GM21717 (cell line): ENCODE measurements at regions not wholly inside any gene's neighbourhood (a gene's known extent, or its start where the extent isn't known, plus 50 kb on each side); places are given as distances from the start of the nearest gene placed in this dataset.

ENCODE experiments used
- ATAC-seq: cut with Tn5 transposase; IDR thresholded peaks from one replicate; pipeline ENCODE4 v1.9.1; 2021; ENCODE audit warnings: mild to moderate bottlenecking, moderate library complexity; ENCODE audit not compliant: unreplicated experiment

DNA sequence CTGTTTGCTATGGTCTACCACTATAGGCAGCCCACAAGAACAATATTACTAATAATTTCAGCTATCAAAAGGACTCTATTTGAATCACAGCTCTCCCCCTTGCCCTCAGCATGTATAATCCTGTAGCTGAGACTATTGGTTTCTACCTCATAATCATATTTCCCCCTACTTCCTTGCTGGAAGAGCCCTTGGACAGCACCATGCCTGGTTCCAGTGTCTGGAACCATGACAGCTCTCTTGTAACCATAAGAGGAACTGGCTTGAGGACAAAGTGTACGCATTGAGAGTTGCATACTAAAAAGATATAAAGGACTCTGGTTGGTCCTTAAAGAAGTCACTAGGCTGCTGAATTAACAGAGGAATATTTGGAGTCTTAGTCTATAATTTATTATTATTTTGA is 110.7 kb upstream of the ZRANB2 start:
- no peak for ATAC-seq

DNA sequence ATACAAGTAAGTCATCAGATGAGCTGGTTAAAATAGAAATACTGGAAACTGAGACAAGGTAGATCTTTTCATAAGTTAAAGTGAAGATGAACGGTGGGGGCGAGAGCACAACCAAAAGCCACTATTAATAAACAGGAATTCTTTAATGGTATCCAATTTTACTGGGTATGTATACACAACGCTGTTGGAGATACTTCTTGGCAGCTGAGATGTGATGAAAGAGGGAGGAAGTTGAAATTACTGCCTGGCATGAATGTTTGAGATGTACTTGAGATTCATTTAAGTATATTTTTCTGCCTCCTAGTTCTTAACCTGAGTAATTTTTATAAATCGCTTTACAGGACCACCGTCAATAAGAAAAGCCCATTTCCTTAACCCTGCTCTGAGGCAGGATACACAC is 110.0 kb upstream of the ZRANB2 start:
- no peak for ATAC-seq

DNA sequence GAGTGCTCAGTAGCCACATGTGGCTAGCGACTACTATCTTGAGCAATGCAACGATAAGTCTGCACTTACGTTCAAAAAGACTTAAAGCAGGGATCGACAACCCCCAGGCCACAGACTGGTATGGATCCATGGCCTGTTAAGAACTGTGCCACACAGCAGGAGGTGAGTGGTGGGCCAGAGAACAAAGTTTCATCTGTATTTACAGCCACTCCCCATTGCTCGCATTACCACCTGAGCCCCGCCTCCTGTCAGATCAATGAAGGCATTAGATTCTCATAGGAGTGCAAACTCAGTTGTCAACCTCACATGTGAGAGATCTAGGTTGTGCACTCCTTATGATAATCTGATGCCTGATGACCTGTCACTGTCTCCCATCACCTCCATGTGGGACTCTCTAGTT is 103.6 kb upstream of the ZRANB2 start:
- ATAC-seq: no peak

DNA sequence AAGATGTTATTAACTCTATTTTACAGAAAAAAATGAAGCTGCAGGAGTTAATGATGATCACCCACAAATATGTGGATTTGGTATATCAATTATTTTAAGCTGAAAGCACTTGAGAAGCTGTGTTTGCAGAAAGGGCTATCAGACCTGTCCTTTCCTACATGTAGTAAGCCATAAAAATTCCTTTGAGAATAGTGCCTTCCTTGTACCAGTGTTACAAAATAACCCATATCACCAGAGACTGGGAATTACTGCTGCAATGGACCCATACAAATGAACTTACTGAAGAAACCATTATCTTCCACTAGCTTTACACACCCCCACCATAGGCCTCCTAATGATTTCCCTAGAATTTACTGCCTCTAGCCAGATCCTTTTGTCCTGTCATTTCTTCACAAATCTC is 99.2 kb upstream of the ZRANB2 start:
- no peak for ATAC-seq

DNA sequence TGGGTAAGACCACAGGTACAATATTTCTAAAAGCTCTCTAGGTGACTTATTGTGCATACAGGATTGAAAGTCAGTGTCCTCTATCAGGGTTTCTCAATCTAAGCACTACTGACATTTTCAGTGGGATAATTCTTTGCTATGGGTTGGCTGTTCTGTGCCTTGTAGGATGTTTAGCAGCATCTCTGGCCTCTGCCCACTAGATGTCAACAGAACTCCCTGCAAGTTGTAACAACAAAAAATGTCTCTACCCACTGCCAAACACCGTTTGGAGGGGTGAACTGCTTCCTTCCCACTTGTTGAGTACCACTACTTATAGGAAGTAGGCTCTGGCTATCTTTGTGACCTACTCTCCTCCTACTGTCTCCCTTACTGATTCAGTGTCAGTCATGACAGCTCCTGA is 90.1 kb upstream of the ZRANB2 start:
- ATAC-seq: no peak

DNA sequence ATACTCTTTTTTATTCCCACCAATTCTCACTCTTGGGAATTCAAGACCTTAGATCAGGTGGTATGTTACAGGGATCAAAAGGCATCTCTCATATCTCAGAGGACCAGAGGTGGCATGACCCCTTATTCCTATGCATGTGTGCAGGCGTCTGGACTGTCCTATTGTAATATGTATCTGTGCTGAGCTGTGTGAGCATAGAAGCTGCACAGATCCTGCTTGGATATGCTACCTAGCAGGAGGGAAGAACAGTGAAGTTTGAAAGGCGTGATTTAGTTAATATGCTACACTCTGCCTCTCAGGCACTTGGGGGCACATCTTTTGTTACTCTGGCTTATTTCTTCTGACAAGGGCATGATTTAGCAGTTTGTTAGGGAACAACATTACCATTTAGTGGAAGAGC is 86.7 kb upstream of the ZRANB2 start:
- ATAC-seq: no peak

DNA sequence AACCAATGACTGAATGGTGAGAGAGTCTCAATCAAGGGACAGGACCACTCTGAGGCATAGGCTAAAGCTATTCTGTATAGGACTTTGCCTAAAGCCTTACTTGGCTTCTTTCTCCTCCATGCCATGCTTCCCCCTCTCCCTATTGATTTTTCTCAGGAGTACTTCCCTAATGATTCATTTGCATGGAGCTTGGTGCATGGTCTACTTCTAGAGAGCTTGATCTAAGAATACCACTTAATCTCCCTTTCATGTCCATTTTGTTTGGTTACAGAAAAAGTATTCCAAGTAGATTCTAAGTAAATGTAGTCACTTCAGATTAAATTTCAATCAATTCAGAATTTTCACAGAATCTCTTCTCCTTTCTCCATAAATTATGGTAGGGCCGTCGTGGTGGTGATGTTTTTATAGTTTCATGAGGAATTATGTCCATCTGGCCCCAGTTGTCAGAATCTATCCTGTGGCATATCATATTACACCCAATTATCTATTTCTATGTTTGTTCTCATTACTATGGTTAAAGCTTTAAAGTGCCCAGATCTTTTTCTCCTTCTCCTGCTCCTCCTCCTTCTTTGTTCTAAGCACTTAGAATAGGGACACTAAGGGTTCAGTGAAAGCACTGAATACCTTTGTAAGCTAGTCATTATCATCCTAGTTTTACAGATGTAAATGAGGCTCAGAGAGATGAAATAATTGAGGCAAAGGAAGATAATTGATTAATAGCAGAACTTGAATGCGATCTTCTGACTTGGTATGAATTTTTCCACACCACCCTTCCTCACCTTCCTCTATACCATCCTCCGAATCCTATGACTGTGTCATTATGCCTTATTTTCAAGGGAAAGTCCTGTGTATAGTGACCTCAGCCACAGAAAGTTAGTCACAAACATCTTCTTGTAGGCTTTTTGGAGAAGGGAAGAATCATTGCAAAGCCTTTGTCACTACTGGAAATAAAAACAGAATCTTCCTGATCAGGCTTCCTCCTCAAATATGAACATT is 85.6 kb upstream of the ZRANB2 start:
- ATAC-seq: no peak

DNA sequence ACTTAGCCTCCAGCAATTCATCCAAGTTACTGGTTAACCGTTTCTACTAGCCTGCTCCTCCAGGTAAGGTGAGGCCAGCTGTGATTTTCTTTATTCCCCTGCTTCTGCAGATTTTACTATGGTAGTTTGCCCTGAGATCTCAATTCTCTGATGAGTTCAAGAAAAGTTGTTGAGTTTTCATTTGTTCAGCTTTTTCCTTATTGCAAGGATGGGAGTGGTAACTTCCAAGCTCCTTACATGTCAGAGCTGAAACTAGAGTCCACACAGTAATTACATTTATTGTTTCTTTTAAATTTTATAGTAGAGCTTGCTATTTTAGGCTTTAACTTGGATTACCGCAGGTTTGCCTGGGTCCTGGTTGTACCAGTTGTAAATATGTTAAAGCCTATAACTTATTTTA is 76.9 kb upstream of the ZRANB2 start:
- no peak for ATAC-seq

DNA sequence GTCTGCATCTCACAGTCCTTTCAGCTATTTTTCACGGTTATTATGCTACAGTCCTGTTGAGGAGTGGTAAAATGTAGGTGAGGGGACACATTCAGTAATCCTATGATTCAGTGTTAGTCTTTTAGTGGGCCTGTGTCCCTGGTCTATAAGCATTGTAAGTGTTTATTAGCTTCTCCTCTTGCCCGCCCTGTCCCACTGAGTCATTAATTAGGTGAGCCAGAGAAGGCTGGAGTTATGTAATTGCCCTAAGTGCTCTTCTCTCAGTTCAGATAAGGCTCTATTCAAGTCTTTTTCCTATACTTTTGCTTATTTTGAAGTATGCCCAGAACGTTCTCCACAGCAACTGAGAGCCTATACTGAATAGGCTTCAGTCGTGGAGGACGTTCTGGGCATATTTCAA is 76.3 kb upstream of the ZRANB2 start:
- ATAC-seq: no peak

DNA sequence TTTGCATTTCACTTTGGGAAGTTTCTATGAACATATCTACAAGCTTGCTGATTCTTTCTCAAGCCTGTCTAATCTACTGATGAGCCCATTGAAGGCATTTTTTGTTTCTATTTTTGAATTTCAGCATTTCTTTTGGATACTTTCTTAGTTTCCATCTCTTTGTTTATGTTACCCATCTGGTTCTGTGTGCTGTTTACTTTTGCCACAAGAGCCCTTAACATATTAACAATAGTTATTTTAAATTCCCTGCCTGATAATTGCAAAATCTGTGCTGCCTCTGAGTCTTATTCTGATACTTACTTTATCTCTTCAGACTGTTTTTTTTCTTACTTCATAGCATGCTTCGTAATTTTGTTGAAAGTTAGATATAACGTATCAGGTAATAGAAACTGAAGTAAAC is 75.8 kb upstream of the ZRANB2 start:
- ATAC-seq: no peak

DNA sequence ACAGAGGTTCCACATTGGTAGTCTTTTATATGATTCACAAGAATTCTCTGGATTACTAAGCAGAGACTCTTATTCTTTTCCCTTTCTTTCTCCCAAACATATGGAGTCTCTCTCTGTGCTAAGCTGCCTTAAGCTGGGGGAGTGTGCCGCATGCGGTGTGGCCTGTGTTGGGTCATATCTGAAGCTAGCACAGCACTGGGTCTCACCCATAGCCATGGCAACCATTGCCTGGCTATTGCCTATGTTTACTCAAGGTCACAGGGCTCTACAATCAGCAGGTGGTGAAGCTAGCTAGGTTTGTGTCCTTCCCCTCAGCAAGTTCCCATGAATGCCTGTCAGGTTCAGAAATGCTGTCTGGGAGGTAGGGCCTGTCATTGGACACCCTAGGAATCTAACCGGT is 73.6 kb upstream of the ZRANB2 start:
- ATAC-seq: no peak

DNA sequence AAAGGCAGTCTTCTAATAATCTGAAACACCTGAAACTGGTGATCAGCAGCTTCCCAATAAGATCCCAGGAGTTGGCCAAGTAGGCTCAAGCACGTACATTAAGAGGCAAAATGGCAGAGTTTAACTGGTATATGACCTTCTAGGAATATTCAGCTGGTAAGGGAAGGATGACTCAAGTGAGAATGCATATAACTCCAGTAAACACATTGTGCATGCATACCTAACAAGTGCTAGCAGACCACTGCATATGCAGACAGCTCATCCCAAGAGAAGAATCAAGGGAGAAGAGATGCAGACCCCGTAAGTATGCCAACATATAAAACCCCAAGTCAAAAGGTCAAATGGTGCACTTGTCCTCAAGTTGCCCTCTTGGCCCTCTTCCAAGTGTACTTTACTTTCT is 73.0 kb upstream of the ZRANB2 start:
- no peak for ATAC-seq

DNA sequence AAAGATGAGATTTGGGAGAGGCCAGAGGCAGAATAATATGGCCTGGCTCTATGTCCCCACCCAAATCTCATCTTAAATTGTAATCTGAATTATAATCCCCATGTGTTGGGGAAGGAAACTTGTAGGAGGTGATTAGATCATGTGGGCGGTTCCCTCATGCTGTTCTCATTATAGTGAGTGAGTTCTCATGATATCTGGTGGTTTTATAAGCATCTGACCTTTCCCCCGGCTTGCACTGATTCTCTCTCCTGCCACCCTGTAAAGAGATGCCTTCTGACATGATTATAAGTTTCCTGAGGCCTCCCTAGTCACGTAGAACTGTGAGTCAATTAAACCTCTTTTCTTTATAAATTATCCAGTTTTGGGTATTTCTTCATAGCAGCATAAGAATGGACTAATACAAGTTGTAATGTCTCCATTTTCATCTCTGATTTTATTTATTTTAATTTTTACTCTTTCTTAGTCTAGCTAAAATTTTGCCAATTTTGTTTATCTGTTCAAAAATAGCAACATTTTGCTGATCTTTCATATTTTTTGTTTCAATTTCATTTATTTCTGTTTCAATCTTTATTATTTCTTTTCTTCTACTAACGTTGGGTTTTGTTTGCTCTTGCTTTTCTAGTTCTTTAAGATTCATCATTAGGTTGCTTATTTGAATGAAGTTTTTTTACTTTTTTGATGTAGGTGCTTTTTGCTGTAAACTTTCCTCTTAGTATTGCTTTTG is 67.0 kb upstream of the ZRANB2 start:
- ATAC-seq: no peak

DNA sequence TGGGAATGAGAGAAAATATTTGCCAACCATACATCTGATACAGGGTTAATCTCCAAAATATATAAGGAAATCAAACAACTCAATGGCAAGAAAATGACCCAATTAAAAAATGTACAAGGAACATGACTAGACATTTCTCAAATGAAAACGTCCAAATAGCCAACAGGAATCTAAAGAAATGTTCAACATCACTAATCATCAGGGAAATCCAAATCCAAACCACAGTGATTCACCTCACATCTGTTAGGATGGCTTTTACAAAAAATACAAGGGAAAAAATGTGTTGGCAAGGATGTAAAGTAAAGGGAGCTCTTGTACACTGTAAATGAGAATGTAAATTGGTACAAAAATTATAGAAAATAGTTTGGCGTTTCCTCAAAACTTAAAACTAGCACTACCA is 54.7 kb upstream of the ZRANB2 start:
- ATAC-seq: no peak
